PC-3 (cell line): ENCODE measurements at regions not wholly inside any gene's neighbourhood (a gene's known extent, or its start where the extent isn't known, plus 50 kb on each side); places are given as distances from the start of the nearest gene placed in this dataset.

Experiments
- ATAC-seq: fragments of 200-7000 bp; cut with Tn5 transposase; 2 replicates; pipeline ENCODE4 v1.9.1; 2020; ENCODE audit warnings: mild to moderate bottlenecking, moderate library complexity
- BruUV-seq: library from RNA; stranded (reverse); fragments of 400-500 nt; replicated peaks from 2 replicates; lab custom pipeline; 2021; lab: Mats Ljungman, UMichigan
- CTCF ChIA-PET: fragments of 300-600 bp; sonication (Branson Sonifier 250); formaldehyde crosslinking; loops from one replicate; lab custom pipeline; 2022; ENCODE audit warnings: antibody characterized with exemption; lab: Charles Lee
- POLR2A ChIA-PET: fragments of 300-600 bp; sonication (Branson Sonifier 250); formaldehyde crosslinking; loops from one replicate; lab custom pipeline; 2022; ENCODE audit warnings: antibody characterized with exemption; ENCODE audit not compliant: unreplicated experiment; lab: Charles Lee
- DNase-seq: peaks from one replicate; pipeline ENCODE4 v3.0.0-alpha.2; 2015
- H2AFZ ChIP-seq: fragments of 300-600 bp; sonication (generic); 2 replicates; pipeline ENCODE4 v1.6.0; 2016; ENCODE audit warnings: antibody characterized with exemption, low read length
- H3F3A ChIP-seq: fragments of 300-600 bp; sonication (generic); one replicate; pipeline ENCODE4 v1.6.0; 2017; ENCODE audit warnings: antibody characterized with exemption, low read length, control low read depth, mild to moderate bottlenecking; ENCODE audit not compliant: unreplicated experiment
- H3K27ac ChIP-seq: fragments of 300-600 bp; sonication (generic); 2 replicates; pipeline ENCODE4 v1.5.1; 2016; ENCODE audit warnings: mild to moderate bottlenecking, low read length
- H3K27me3 ChIP-seq: fragments of 300-600 bp; sonication (generic); 2 replicates; pipeline ENCODE4 v1.6.1; 2016; ENCODE audit warnings: low read length, mixed read lengths
- H3K36me3 ChIP-seq: fragments of 300-600 bp; sonication (generic); 2 replicates; pipeline ENCODE4 v1.6.1; 2016; ENCODE audit warnings: low read depth, mixed run types, low read length, mixed read lengths
- H3K4me1 ChIP-seq: fragments of 300-600 bp; sonication (generic); 2 replicates; pipeline ENCODE4 v1.5.1; 2016; ENCODE audit warnings: low read length; ENCODE audit not compliant: insufficient read depth
- H3K4me2 ChIP-seq: fragments of 300-600 bp; sonication (generic); 2 replicates; pipeline ENCODE4 v1.6.0; 2016; ENCODE audit warnings: low read length
- H3K4me3 ChIP-seq: fragments of 300-600 bp; sonication (generic); 2 replicates; pipeline ENCODE4 v1.5.1; 2016; ENCODE audit warnings: mild to moderate bottlenecking, low read length, mixed read lengths
- H3K79me2 ChIP-seq: fragments of 300-600 bp; sonication (generic); 2 replicates; pipeline ENCODE4 v1.6.1; 2017; ENCODE audit warnings: low read length, mixed read lengths
- H3K9ac ChIP-seq: fragments of 300-600 bp; sonication (generic); 2 replicates; pipeline ENCODE4 v1.6.0; 2016; ENCODE audit warnings: mild to moderate bottlenecking, low read length
- H3K9me2 ChIP-seq: fragments of 300-600 bp; sonication (generic); replicated peaks from 2 replicates; pipeline ENCODE4 v1.6.1; 2016; ENCODE audit warnings: mixed run types, low read length, mixed read lengths
- H3K9me3 ChIP-seq: fragments of 300-600 bp; sonication (generic); 2 replicates; pipeline ENCODE4 v1.6.1; 2016; ENCODE audit warnings: low read length, mixed read lengths
- H4K20me1 ChIP-seq: fragments of 300-600 bp; sonication (generic); 2 replicates; pipeline ENCODE4 v1.6.1; 2016; ENCODE audit warnings: low read length, mixed read lengths
- EZH2 ChIP-seq: fragments of 300-600 bp; sonication (generic); IDR thresholded peaks from one replicate; pipeline ENCODE4 v1.6.1; 2017; ENCODE audit warnings: antibody characterized with exemption, mild to moderate bottlenecking, low read length; ENCODE audit not compliant: unreplicated experiment
- EZH2phosphoT487 ChIP-seq: fragments of 300-600 bp; sonication (generic); IDR thresholded peaks from 2 replicates; pipeline ENCODE4 v1.6.1; 2018; ENCODE audit warnings: mild to moderate bottlenecking, antibody characterized with exemption, low read length, borderline replicate concordance
- intact Hi-C: fragments of 100-400 bp; cut with micrococcal nuclease; formaldehyde crosslinking; loops from 2 replicates; pipeline ENCODE4 v1.9.0; 2023
- TF ChIP-seq, protein P1 (sequence below): fragments of 300-600 bp; sonication (generic); conservative IDR thresholded peaks from 2 replicates; pipeline ENCODE4 v1.5.1; 2017; ENCODE audit warnings: antibody characterized with exemption, low read depth, mild to moderate bottlenecking, low read length

DNA sequence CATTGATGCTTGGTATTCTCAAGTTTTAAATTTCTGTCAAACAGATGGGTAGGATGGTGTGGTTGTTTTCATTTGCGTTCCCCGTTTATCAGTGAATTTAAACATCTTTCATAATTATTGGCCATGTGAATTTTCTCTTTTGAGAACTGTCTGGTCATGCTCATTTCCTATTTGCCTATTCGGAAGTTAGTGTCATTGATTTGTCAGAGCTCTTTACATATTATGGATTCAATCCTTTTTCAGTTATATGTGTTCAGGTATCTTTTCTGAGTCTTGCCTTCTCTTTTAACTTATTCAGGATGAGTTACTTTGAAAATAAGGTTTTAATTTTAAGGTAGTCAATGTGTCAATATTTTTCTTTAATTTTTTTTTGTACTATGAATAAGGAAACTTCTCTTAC, 315.7 kb downstream of the MN1 start:
- no peak overlapping the region for H3K4me2 ChIP-seq
- CTCF ChIA-PET: no interaction called here
- H3K9ac ChIP-seq: no peak overlapping the region
- no peaks in the 10 kb centered on the region for H3K27me3 ChIP-seq
- no TSS peak for BruUV-seq
- ATAC-seq (no peak), DNase-seq (no peak)
- POLR2A ChIA-PET: no interaction called here
- no peak overlapping the region for H3K27ac ChIP-seq
- no peaks in the 10 kb centered on the region for H3K79me2 ChIP-seq
- H3F3A ChIP-seq: no peaks in the 10 kb centered on the region
- intact Hi-C loops: loop anchor here (5.0 kb wide), 1 partner anchor 79 kb away; no protein-coding TSS in a partner anchor
- no peaks in the 10 kb centered on the region for H3K9me2 ChIP-seq
- no peak overlapping the region for H2AFZ ChIP-seq
- TF ChIP-seq EZH2 (no peak), EZH2phosphoT487 (no peak)
- TF ChIP-seq, protein P1, sequence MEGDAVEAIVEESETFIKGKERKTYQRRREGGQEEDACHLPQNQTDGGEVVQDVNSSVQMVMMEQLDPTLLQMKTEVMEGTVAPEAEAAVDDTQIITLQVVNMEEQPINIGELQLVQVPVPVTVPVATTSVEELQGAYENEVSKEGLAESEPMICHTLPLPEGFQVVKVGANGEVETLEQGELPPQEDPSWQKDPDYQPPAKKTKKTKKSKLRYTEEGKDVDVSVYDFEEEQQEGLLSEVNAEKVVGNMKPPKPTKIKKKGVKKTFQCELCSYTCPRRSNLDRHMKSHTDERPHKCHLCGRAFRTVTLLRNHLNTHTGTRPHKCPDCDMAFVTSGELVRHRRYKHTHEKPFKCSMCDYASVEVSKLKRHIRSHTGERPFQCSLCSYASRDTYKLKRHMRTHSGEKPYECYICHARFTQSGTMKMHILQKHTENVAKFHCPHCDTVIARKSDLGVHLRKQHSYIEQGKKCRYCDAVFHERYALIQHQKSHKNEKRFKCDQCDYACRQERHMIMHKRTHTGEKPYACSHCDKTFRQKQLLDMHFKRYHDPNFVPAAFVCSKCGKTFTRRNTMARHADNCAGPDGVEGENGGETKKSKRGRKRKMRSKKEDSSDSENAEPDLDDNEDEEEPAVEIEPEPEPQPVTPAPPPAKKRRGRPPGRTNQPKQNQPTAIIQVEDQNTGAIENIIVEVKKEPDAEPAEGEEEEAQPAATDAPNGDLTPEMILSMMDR: no peak
- no peaks in the 10 kb centered on the region for H4K20me1 ChIP-seq
- H3K4me1 ChIP-seq: peaks cover 39% of the 10 kb centered on the region
- no peaks in the 10 kb centered on the region for H3K9me3 ChIP-seq
- no peaks in the 10 kb centered on the region for H3K36me3 ChIP-seq
- no peak overlapping the region for H3K4me3 ChIP-seq

DNA sequence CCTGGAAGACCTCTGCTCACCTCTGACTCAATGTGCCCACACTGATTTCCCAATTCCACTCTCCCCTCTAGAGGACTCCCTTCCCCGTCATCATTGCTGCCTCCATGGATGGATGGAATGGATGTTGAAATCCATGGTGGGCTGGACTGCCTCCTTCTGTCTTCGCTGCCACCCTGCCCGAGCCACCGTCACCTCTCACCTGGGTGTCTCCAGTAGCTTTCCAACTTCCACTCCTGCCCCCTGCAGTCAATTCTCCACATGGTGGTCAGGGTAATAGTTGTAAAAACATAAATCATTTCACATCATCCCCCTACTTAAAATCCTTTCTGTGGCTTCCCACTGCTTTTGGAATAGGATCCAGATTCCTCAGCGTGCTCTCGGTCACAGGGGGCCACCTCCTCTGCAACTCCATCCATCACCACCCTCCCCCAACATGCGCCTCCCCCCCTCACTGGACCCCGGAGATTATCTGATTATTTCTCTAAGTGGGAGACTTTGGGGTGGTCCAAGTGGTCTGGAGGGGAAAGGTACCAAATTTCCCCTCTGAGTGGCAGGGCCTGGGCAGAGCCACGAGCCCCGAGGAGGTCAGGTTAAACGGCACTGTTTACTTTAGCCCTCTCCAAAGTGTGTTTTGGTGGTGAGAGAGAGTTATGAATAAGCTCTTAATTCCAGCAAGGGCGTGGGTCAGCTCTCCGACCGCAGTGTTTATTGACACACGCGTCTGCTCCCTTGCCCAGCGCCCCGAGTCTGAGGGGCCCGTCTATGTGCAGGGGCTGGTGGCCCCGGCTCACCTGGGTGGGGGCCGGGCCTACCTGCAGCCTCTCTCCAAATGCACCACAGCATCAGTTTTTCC, 313.7 kb downstream of the MN1 start:
- ATAC-seq (peak; percentile 64), DNase-seq (peak; percentile 36)
- POLR2A ChIA-PET: no interaction called here
- Histone ChIP-seq H3K9me3 (no peaks in the 10 kb centered on the region), H3K9ac (no peak overlapping the region), H4K20me1 (no peaks in the 10 kb centered on the region), H3K4me1 (peaks cover 37% of the 10 kb centered on the region), H3K4me2 (peak overlapping the region; percentile 31; the same call in 1 of the 2 replicates), H3K79me2 (no peaks in the 10 kb centered on the region), H3K27me3 (no peaks in the 10 kb centered on the region), H3K36me3 (no peaks in the 10 kb centered on the region), H2AFZ (no peak overlapping the region), H3K4me3 (no peak overlapping the region), H3K9me2 (no peaks in the 10 kb centered on the region), H3F3A (no peaks in the 10 kb centered on the region), H3K27ac (no peak overlapping the region)
- CTCF ChIA-PET: no interaction called here
- intact Hi-C loops: loop anchor here (5.0 kb wide), 1 partner anchor 81 kb away; no protein-coding TSS in a partner anchor
- TF ChIP-seq EZH2phosphoT487 (no peak), EZH2 (no peak)
- TF ChIP-seq, protein P1: no peak
- BruUV-seq: no TSS peak
